MCF 10A (cell line): ENCODE measurements at regions not wholly inside any gene's neighbourhood (a gene's known extent, or its start where the extent isn't known, plus 50 kb on each side); places are given as distances from the start of the nearest gene placed in this dataset.

Experiments
- BruUV-seq: library from RNA; stranded (reverse); fragments of 400-500 nt; replicated peaks from 2 replicates; lab custom pipeline; 2021; lab: Mats Ljungman, UMichigan
- CTCF ChIA-PET: fragments of 300-600 bp; sonication (Branson Sonifier 250); formaldehyde crosslinking; extraction: SDS; loops from one replicate; lab custom pipeline; 2021; ENCODE audit warnings: antibody characterized with exemption, inconsistent platforms; lab: Yijun Ruan, JAX
- POLR2A ChIA-PET: fragments of 300-600, 350-650 bp; sonication (Branson Sonifier 250); formaldehyde crosslinking; extraction: SDS; loops from one replicate; lab custom pipeline; 2020; ENCODE audit warnings: antibody characterized with exemption, inconsistent platforms; lab: Yijun Ruan, JAX
- DNase-seq: peaks from one replicate; pipeline ENCODE4 v3.0.0-alpha.2; 2018; ENCODE audit not compliant: unreplicated experiment
- H3K27ac Mint-ChIP-seq: one replicate; pipeline ENCODE4 v1.8.0; 2022; ENCODE audit warnings: mild to moderate bottlenecking, low read depth, mixed read lengths; ENCODE audit not compliant: unreplicated experiment
- H3K27me3 Mint-ChIP-seq: one replicate; pipeline ENCODE4 v1.8.0; 2022; ENCODE audit warnings: mixed read lengths; ENCODE audit not compliant: insufficient read depth, unreplicated experiment
- H3K36me3 Mint-ChIP-seq: one replicate; pipeline ENCODE4 v1.8.0; 2022; ENCODE audit warnings: mild to moderate bottlenecking, moderate library complexity, mixed read lengths; ENCODE audit not compliant: insufficient read depth, unreplicated experiment
- H3K4me1 Mint-ChIP-seq: one replicate; pipeline ENCODE4 v1.8.0; 2022; ENCODE audit warnings: mixed read lengths; ENCODE audit not compliant: insufficient read depth, unreplicated experiment
- H3K4me3 Mint-ChIP-seq: one replicate; pipeline ENCODE4 v1.8.0; 2022; ENCODE audit warnings: mild to moderate bottlenecking, moderate library complexity, mixed read lengths; ENCODE audit not compliant: unreplicated experiment
- H3K9me3 Mint-ChIP-seq: one replicate; pipeline ENCODE4 v1.8.0; 2022; ENCODE audit warnings: mixed read lengths; ENCODE audit not compliant: unreplicated experiment
- CTCF ChIP-seq: fragments of 200-600 bp; IDR thresholded peaks from one replicate; pipeline ENCODE4 v1.8.0; 2022; ENCODE audit warnings: antibody characterized with exemption, mild to moderate bottlenecking; ENCODE audit not compliant: unreplicated experiment
- intact Hi-C: fragments of 100-400 bp; cut with micrococcal nuclease; formaldehyde crosslinking; loops from 2 replicates; pipeline ENCODE4 v1.14.1; 2022

GRCh38 chr3:25119682-25120081, 308.4 kb upstream of the RARB start:
- Mint-ChIP-seq H3K4me3 (no peak overlapping the region), H3K27me3 (peaks cover 10% of the 10 kb centered on the region), H3K4me1 (no peaks in the 10 kb centered on the region), H3K27ac (no peak overlapping the region), H3K36me3 (no peaks in the 10 kb centered on the region), H3K9me3 (no peaks in the 10 kb centered on the region)
- no peak for TF ChIP-seq CTCF
- CTCF ChIA-PET = no interaction called here
- BruUV-seq = no TSS peak
- intact Hi-C loops = no loop called here
- no peak for DNase-seq
- POLR2A ChIA-PET = interaction anchor here (0.6 kb wide), 1 partner anchor 640 kb away, joined by 3 read pairs; no protein-coding TSS in a partner anchor

- CTCF ChIA-PET = interaction anchor here (0.6 kb wide), 1 partner anchor 13 kb away, joined by 6 read pairs; no protein-coding TSS in a partner anchor
- Mint-ChIP-seq H3K27ac (no peak overlapping the region), H3K27me3 (peaks cover 10% of the 10 kb centered on the region), H3K4me1 (no peaks in the 10 kb centered on the region), H3K36me3 (no peaks in the 10 kb centered on the region), H3K4me3 (no peak overlapping the region), H3K9me3 (no peaks in the 10 kb centered on the region)
- POLR2A ChIA-PET = interaction anchor here (0.8 kb wide), 1 partner anchor 22 kb away, joined by 3 read pairs; no protein-coding TSS in a partner anchor
- BruUV-seq = no TSS peak
- no peak for TF ChIP-seq CTCF
- intact Hi-C loops = no loop called here
- DNase-seq = no peak
Observed at GRCh38 chr3:25120665-25121064, 307.4 kb upstream of the RARB start.

- intact Hi-C loops = no loop called here
- BruUV-seq = no TSS peak
- DNase-seq = no peak
- Mint-ChIP-seq H3K4me3 (no peak overlapping the region), H3K27me3 (no peaks in the 10 kb centered on the region), H3K27ac (no peak overlapping the region), H3K36me3 (no peaks in the 10 kb centered on the region), H3K9me3 (peaks cover 8% of the 10 kb centered on the region), H3K4me1 (no peaks in the 10 kb centered on the region)
- ChIA-PET CTCF (no interaction called here), POLR2A (interaction anchor here (0.5 kb wide), 1 partner anchor 10 kb away, joined by 3 read pairs; no protein-coding TSS in a partner anchor)
- no peak for TF ChIP-seq CTCF
Observed at GRCh38 chr3:25125201-25125600, 302.9 kb upstream of the RARB start.

- H3K27ac Mint-ChIP-seq = no peak overlapping the region
- no peak for DNase-seq
- no TSS peak for BruUV-seq
- no peak for TF ChIP-seq CTCF
- no peak overlapping the region for H3K4me3 Mint-ChIP-seq
- ChIA-PET POLR2A (no interaction called here), CTCF (no interaction called here)
- no peaks in the 10 kb centered on the region for H3K4me1 Mint-ChIP-seq
- no peaks in the 10 kb centered on the region for H3K27me3 Mint-ChIP-seq
- intact Hi-C loops = no loop called here
- H3K9me3 Mint-ChIP-seq = peaks cover 18% of the 10 kb centered on the region
- H3K36me3 Mint-ChIP-seq = no peaks in the 10 kb centered on the region
Observed at GRCh38 chr3:25128735-25129134, 299.3 kb upstream of the RARB start.
